Activated CD8-positive, alpha-beta T cell treated with anti-CD3 and anti-CD28 coated beads for 36 hours (primary cell): ENCODE measurements at regions not wholly inside any gene's neighbourhood (a gene's known extent, or its start where the extent isn't known, plus 50 kb on each side); places are given as distances from the start of the nearest gene placed in this dataset.
"Not testable (repeated sequence)": the region's sequence is repeated elsewhere in the genome, so short reads cannot be mapped to it uniquely, and the experiment has no call there.

ENCODE experiments used
- ATAC-seq: fragments of 200-7000 bp; cut with Tn5 transposase; one replicate; pipeline ENCODE4 v1.10.0; 2021; ENCODE audit warnings: mild to moderate bottlenecking, moderate library complexity
- CTCF ChIA-PET: fragments of 350-600 bp; sonication (Branson Sonifier 250); formaldehyde crosslinking; loops from one replicate; lab custom pipeline; 2021; ENCODE audit warnings: antibody characterized with exemption; lab: Charles Lee
- POLR2A ChIA-PET: fragments of 350-600 bp; sonication (Branson Sonifier 250); formaldehyde crosslinking; loops from one replicate; lab custom pipeline; 2021; ENCODE audit warnings: antibody characterized with exemption; lab: Charles Lee
- DNase-seq: peaks from one replicate; pipeline ENCODE4 v3.0.0-alpha.2; 2020
- H3K27ac Mint-ChIP-seq: one replicate; pipeline ENCODE4 v1.8.0; 2021; ENCODE audit warnings: mild to moderate bottlenecking, mixed read lengths
- H3K27me3 Mint-ChIP-seq: one replicate; pipeline ENCODE4 v1.8.0; 2021; ENCODE audit warnings: mixed read lengths
- H3K36me3 Mint-ChIP-seq: one replicate; pipeline ENCODE4 v1.8.0; 2021; ENCODE audit warnings: low read depth, mixed read lengths
- H3K4me1 Mint-ChIP-seq: one replicate; pipeline ENCODE4 v1.8.0; 2021; ENCODE audit warnings: low read depth, mixed read lengths
- H3K4me3 Mint-ChIP-seq: one replicate; pipeline ENCODE4 v1.8.0; 2021; ENCODE audit warnings: mild to moderate bottlenecking, moderate library complexity, mixed read lengths
- H3K9me3 Mint-ChIP-seq: one replicate; pipeline ENCODE4 v1.8.0; 2021; ENCODE audit warnings: mixed read lengths
- CTCF ChIP-seq: fragments of 200-600 bp; IDR thresholded peaks from one replicate; pipeline ENCODE4 v1.8.0; 2022; ENCODE audit warnings: antibody characterized with exemption, mild to moderate bottlenecking
- intact Hi-C: fragments of 100-400 bp; cut with micrococcal nuclease; formaldehyde crosslinking; loops from one replicate; pipeline ENCODE4 v1.10.0; 2022

DNA sequence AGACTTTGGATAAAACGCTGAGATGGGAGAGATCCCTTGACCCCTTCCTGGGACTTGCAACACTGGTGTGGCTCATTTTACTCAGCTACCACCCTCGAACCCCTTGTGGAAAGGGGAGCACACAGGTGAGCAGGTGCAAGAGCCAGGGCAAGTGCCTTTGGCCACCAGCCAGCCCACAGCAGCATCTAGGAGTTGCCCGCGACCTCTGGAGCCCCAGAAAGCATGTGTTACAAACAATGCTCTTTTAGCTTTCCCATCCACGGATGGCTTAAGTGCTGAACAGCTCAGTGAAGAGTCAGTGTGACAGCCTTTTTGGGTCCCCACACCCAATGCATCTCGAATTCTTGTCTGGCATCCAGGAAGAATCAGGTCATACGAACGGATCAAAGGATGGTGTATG, 197.8 kb downstream of the MEMO1 start:
- H3K36me3 Mint-ChIP-seq: no peaks in the 10 kb centered on the region
- intact Hi-C loops: no loop called here
- DNase-seq: no peak
- H3K27ac Mint-ChIP-seq: no peak overlapping the region
- H3K4me3 Mint-ChIP-seq: no peak overlapping the region
- TF ChIP-seq CTCF: no peak
- no peaks in the 10 kb centered on the region for H3K27me3 Mint-ChIP-seq
- ATAC-seq: no peak
- H3K9me3 Mint-ChIP-seq: peaks cover 2% of the 10 kb centered on the region
- CTCF ChIA-PET: no interaction called here
- POLR2A ChIA-PET: interaction anchor here (0.6 kb wide), 1 partner anchor 337 kb away, joined by 3 read pairs; no protein-coding TSS in a partner anchor
- peaks cover 15% of the 10 kb centered on the region for H3K4me1 Mint-ChIP-seq

DNA sequence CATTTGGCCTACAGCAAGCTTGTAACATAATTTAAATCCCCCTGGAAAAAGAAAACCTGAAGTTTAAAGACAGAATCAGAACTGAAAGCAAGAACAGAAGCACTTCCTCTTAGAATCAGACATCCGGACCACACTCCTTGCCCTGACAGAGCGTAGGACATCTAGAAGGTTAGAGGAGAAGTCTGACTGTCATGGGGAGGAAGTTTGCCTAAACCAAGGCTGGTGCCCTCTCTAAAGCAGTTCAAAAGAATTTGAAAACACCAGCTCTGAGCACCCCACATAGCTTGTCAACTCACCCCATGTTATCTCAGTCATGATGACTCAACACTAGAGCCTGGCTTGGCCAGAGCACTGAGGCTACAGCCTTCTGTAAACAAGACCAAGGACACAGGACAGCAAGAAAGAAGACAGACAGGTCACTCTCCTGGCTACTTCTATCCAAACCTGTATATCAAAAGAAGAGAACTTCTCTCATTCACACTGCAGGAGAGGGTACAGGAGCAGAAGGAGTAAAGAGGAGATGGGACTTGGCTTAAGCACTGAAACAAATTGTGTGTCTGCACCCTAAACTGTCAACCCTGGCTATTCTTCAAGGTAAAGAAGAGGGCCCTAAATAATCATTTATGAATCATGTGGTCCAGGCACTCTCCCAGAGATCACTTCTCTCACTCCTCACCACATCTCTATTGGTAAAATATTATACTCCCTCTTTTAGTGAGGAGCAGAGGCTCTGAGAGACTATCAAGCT, 198.6 kb downstream of the MEMO1 start:
- ATAC-seq (peak; percentile 91), DNase-seq (peak; percentile 41)
- peak overlapping the region; percentile 75 for H3K27ac Mint-ChIP-seq
- intact Hi-C loops: no loop called here
- peaks cover 15% of the 10 kb centered on the region for H3K4me1 Mint-ChIP-seq
- no peaks in the 10 kb centered on the region for H3K27me3 Mint-ChIP-seq
- no peaks in the 10 kb centered on the region for H3K36me3 Mint-ChIP-seq
- TF ChIP-seq CTCF: no peak
- POLR2A ChIA-PET: interaction anchor here (0.6 to 0.9 kb wide), 2 partner anchors 36 to 338 kb away, joined by 3 read pairs; no protein-coding TSS in a partner anchor
- H3K4me3 Mint-ChIP-seq: peak overlapping the region; percentile 1
- CTCF ChIA-PET: interaction anchor here (1.6 kb wide), 1 partner anchor 25 kb away, joined by 5 read pairs; no protein-coding TSS in a partner anchor
- no peaks in the 10 kb centered on the region for H3K9me3 Mint-ChIP-seq

DNA sequence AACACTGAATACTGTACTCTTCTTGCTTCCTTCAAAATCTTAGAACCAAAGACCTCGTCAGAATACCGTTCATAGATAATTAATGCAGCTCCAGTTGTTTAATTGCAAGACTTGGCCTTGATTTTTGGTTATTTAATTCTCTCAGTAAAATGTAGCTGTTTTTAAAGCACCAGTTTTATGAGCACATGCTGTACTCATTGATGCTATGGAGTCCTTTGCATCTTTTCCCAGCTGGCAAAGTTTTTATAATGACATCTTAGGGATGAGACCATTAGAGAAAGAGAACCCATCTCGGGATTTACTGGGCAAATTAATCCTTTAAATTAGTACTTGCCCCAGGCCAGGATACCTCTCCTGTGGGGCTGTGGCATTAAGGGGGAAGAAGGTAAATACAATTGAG, 199.3 kb downstream of the MEMO1 start:
- ChIA-PET POLR2A (interaction anchor here (0.9 kb wide), 1 partner anchor 35 kb away, joined by 3 read pairs; no protein-coding TSS in a partner anchor), CTCF (interaction anchor here (1.6 kb wide), 1 partner anchor 26 kb away, joined by 5 read pairs; no protein-coding TSS in a partner anchor)
- Mint-ChIP-seq H3K9me3 (no peaks in the 10 kb centered on the region), H3K4me3 (no peak overlapping the region), H3K27ac (peak overlapping the region; percentile 75), H3K4me1 (peaks cover 15% of the 10 kb centered on the region), H3K27me3 (no peaks in the 10 kb centered on the region), H3K36me3 (no peaks in the 10 kb centered on the region)
- DNase-seq (no peak), ATAC-seq (no peak)
- no peak for TF ChIP-seq CTCF
- intact Hi-C loops: no loop called here

- no peak overlapping the region for H3K27ac Mint-ChIP-seq
- H3K36me3 Mint-ChIP-seq: no peaks in the 10 kb centered on the region
- ChIA-PET CTCF (interaction anchor here (1.6 kb wide), 1 partner anchor 27 kb away, joined by 5 read pairs; no protein-coding TSS in a partner anchor), POLR2A (no interaction called here)
- TF ChIP-seq CTCF: no peak
- H3K27me3 Mint-ChIP-seq: no peaks in the 10 kb centered on the region
- DNase-seq: no peak
- no peak overlapping the region for H3K4me3 Mint-ChIP-seq
- ATAC-seq: no peak
- no peaks in the 10 kb centered on the region for H3K9me3 Mint-ChIP-seq
- intact Hi-C loops: no loop called here
- peaks cover 15% of the 10 kb centered on the region for H3K4me1 Mint-ChIP-seq
Observed at GRCh38 chr2:31810200-31810917, 200.4 kb downstream of the MEMO1 start.

DNA sequence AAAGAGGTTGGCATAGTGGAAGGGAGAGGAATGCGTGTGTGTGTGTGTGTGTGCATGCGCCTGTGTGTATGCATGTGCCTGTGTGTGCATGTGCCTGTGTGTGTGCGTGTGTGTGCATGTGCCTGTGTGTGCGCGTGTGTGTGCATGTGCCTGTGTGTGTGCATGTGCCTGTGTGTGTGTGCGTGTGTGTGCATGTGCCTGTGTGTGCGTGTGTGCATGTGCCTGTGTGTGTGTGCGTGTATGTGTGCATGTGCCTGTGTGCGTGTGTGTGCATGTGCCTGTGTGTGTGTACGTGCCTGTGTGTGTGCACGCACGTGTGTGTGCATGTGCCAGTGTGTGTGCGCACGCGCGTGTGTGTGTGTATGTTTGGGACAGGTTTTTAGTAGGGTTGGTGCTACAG, 205.1 kb downstream of the MEMO1 start:
- DNase-seq (no peak), ATAC-seq (no peak)
- no peaks in the 10 kb centered on the region for H3K9me3 Mint-ChIP-seq
- H3K27ac Mint-ChIP-seq: no peak overlapping the region
- intact Hi-C loops: no loop called here
- ChIA-PET CTCF (no interaction called here), POLR2A (no interaction called here)
- H3K4me3 Mint-ChIP-seq: no peak overlapping the region
- no peaks in the 10 kb centered on the region for H3K4me1 Mint-ChIP-seq
- no peaks in the 10 kb centered on the region for H3K36me3 Mint-ChIP-seq
- H3K27me3 Mint-ChIP-seq: no peaks in the 10 kb centered on the region
- TF ChIP-seq CTCF: no peak

- ATAC-seq, H3K4me1 Mint-ChIP-seq, intact Hi-C loops, H3K27me3 Mint-ChIP-seq, H3K9me3 Mint-ChIP-seq, H3K27ac Mint-ChIP-seq, POLR2A ChIA-PET, DNase-seq, H3K4me3 Mint-ChIP-seq, H3K36me3 Mint-ChIP-seq, CTCF ChIA-PET: not testable (repeated sequence)
Observed at GRCh38 chr2:31803481-31804153, 207.2 kb downstream of the MEMO1 start.
